ENCODE measurements at regions not wholly inside any gene's neighbourhood (a gene's known extent, or its start where the extent isn't known, plus 50 kb on each side); places are given as distances from the start of the nearest gene placed in this dataset.

DNA sequence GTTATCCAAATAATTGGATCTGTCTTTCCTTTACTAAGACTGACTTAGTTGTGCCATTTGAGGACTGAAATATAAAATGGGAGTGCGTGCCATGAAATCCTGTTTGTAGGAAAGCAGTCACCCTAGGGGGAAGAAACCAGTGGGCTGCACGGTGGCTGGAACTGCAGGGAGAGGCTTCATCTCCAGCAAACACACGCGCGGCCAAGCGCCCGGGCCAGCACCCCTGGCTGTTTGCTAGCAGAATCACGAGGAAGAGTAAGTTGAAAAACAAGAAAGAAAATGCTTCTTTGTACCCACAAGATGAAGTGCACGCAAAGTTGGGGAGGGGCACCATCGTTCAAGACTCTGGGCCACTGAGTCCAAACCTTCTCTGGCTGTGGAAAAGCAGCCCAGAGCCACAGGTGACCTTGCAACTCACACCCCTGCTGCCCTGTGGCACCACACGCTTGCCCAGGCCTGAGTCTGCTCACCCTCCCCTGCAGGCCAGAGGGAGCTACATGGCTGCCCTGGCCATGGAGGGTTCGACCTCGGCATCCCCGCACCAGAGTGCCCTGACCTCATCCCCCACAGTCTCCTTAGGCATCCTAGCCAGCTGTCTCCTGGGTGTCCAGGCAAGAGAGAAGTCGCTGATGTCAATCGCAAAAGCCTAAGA lies 55.2 kb downstream of the IRX2 start:
- Mint-ChIP-seq H3K36me3 (ENCODE audit: low read depth) (no peaks in the 10 kb centered on the region), H3K4me1 (no peaks in the 10 kb centered on the region), H3K27me3 (no peaks in the 10 kb centered on the region), H3K9me3 (peaks cover 8% of the 10 kb centered on the region), H3K4me3 (no peak overlapping the region), H3K27ac (no peak overlapping the region)
- DNase-seq = no peak
- intact Hi-C loops (cut with micrococcal nuclease) = no loop called here

DNA sequence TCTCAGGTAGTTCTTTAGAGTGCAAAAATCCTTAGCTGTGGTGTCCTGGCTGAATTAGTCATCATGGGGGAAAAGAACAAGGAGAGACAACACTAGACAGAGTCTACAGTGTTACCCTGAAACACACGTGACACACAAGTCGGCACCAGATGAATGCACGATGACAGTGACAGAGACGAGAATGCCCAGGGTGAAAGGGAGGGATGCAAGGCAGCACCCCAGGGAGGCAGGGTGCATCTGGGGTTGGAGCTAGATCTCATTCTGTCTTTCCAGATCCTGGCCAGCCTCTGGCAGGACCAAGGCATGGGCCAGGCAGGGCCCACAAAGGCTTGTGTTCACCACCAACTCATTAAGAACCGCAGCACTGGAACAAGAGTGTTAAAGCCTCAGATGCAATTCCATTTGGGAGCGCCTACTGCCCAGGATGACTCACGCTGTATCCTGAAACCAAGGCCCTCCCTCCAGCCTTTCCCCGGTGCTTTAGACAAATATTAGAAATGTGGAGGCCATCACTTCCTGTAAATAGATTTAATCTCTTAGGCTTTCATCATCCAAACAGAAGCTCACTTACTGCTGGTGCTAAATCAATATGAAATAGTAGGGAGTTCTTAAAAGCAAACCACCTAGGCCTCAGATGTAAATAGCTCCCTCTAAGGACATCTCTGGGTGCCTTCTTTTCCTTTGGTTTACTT lies 56.1 kb downstream of the IRX2 start:
- H3K4me3 Mint-ChIP-seq = no peak overlapping the region
- H3K9me3 Mint-ChIP-seq = peaks cover 8% of the 10 kb centered on the region
- H3K36me3 Mint-ChIP-seq (ENCODE audit: low read depth) = no peaks in the 10 kb centered on the region
- H3K27me3 Mint-ChIP-seq = no peaks in the 10 kb centered on the region
- intact Hi-C loops (cut with micrococcal nuclease) = no loop called here
- H3K27ac Mint-ChIP-seq = no peak overlapping the region
- no peaks in the 10 kb centered on the region for H3K4me1 Mint-ChIP-seq
- no peak for DNase-seq

DNA sequence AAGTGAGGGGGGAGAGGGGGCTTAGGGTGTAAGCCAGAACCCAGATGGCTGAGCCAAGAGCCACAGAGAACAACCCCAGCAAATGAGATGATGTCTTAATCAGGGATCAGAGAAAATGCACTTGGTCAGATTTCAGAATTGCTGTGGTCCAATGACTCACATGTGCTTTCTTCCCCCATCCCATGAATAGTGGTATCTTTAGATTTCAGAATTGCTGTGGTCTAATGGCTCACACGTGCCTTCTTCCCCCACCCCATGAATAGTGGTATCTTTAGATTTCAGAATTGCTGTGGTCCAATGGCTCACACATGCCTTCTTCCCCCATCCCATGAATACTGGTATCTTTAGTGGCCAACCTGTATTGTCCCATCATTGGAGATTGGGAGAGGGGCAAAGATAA lies 59.9 kb downstream of the IRX2 start:
- Mint-ChIP-seq H3K4me1 (no peaks in the 10 kb centered on the region), H3K9me3 (peaks cover 8% of the 10 kb centered on the region), H3K27ac (no peak overlapping the region), H3K27me3 (no peaks in the 10 kb centered on the region), H3K4me3 (no peak overlapping the region), H3K36me3 (ENCODE audit: low read depth) (no peaks in the 10 kb centered on the region)
- DNase-seq = no peak
- intact Hi-C loops (cut with micrococcal nuclease) = no loop called here

DNA sequence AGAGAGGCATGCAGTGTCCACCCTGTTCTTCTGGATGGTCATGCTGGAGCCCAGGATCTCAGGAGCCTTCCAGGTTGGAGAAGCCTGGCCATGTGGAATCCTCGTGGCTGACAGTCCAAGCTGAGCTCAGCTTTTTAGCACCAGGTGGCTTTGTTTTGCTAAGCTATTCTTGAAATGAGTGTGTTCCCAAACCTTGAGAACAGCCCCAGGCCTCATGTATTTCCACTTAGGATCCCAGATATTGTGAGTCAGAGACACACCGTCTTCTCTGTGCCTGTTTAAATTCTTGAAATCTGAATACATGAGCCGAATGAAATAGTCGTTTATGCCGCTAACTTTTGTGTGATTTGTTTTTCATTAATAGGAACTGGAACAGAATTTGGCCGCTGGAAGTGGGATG lies 61.2 kb downstream of the IRX2 start:
- no peak for DNase-seq
- no peaks in the 10 kb centered on the region for H3K36me3 Mint-ChIP-seq (ENCODE audit: low read depth)
- no peaks in the 10 kb centered on the region for H3K4me1 Mint-ChIP-seq
- peaks cover 8% of the 10 kb centered on the region for H3K9me3 Mint-ChIP-seq
- H3K27ac Mint-ChIP-seq = no peak overlapping the region
- intact Hi-C loops (cut with micrococcal nuclease) = no loop called here
- H3K27me3 Mint-ChIP-seq = no peaks in the 10 kb centered on the region
- no peak overlapping the region for H3K4me3 Mint-ChIP-seq

- Mint-ChIP-seq H3K4me3 (no peak overlapping the region), H3K36me3 (ENCODE audit: low read depth) (no peaks in the 10 kb centered on the region), H3K4me1 (no peaks in the 10 kb centered on the region), H3K27me3 (no peaks in the 10 kb centered on the region), H3K9me3 (peaks cover 3% of the 10 kb centered on the region), H3K27ac (no peak overlapping the region)
- intact Hi-C loops (cut with micrococcal nuclease) = no loop called here
- DNase-seq = no peak
These were observed 62.9 kb downstream of the IRX2 start for GRCh38 chr5:2688586-2688985.

- Mint-ChIP-seq H3K4me1 (no peaks in the 10 kb centered on the region), H3K4me3 (no peak overlapping the region), H3K36me3 (ENCODE audit: low read depth) (no peaks in the 10 kb centered on the region), H3K27ac (no peak overlapping the region), H3K27me3 (no peaks in the 10 kb centered on the region), H3K9me3 (peaks cover 3% of the 10 kb centered on the region)
- no peak for DNase-seq
- intact Hi-C loops (cut with micrococcal nuclease) = no loop called here
These were observed 63.7 kb downstream of the IRX2 start for GRCh38 chr5:2687746-2688145.

GRCh38 chr5:2686321-2687124 lies 65.0 kb downstream of the IRX2 start:
- no peak overlapping the region for H3K4me3 Mint-ChIP-seq
- H3K36me3 Mint-ChIP-seq (ENCODE audit: low read depth) = no peaks in the 10 kb centered on the region
- no peaks in the 10 kb centered on the region for H3K4me1 Mint-ChIP-seq
- H3K27me3 Mint-ChIP-seq = no peaks in the 10 kb centered on the region
- intact Hi-C loops (cut with micrococcal nuclease) = no loop called here
- H3K27ac Mint-ChIP-seq = no peak overlapping the region
- H3K9me3 Mint-ChIP-seq = no peaks in the 10 kb centered on the region
- DNase-seq = no peak

DNA sequence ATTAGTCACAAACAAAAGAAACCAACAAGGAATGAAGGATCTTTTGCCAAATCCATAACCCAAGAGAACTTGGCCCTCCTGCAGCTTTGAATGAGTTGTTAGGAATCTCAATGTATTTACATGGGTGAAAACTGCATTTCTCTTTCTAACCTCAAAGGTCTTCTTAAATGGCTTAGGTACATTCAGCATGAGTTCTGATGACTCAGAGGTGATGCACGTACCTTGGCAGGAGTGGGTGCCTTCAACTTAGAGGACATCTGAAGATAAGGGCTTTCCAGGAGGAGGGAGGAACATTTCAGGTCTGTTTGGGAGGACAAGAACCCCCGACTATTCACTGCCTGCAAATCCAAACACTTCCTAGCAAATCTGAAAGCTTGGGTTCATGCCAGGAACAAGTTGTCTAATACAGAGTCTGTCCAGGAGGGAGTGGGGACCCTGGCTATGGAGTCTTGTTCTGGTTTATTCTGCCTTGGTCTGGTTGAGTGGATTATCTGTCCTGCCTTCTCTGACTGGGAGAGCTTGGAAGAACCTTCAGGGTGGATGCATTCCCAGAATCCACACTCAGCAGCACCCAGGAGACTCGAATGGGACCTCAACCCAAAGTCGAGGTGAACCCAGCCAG lies 65.7 kb downstream of the IRX2 start:
- Mint-ChIP-seq H3K27ac (no peak overlapping the region), H3K4me1 (no peaks in the 10 kb centered on the region), H3K36me3 (ENCODE audit: low read depth) (no peaks in the 10 kb centered on the region), H3K27me3 (no peaks in the 10 kb centered on the region), H3K9me3 (no peaks in the 10 kb centered on the region), H3K4me3 (no peak overlapping the region)
- no peak for DNase-seq
- intact Hi-C loops (cut with micrococcal nuclease) = no loop called here

DNA sequence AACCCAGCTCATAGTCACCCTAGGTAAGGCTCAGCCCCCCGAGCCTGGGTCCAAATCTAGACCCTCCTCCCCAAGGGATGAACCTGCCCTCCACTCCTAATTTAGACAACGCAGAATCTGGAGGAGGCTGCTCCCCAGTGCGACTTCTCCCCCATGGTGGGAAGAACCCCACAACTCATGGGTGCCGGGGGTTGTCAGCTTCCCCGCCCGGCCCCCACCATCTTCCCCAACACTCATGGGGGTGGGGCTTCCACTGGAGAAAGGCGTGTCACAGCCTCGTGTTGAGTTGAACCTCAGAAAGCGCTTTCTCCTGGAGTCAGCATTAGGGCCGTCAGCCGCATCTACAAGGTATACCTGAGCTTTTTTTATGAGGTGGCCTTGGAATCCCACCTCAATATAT lies 66.9 kb downstream of the IRX2 start:
- no peaks in the 10 kb centered on the region for H3K4me1 Mint-ChIP-seq
- DNase-seq = no peak
- H3K4me3 Mint-ChIP-seq = no peak overlapping the region
- intact Hi-C loops (cut with micrococcal nuclease) = no loop called here
- no peaks in the 10 kb centered on the region for H3K36me3 Mint-ChIP-seq (ENCODE audit: low read depth)
- no peaks in the 10 kb centered on the region for H3K9me3 Mint-ChIP-seq
- H3K27ac Mint-ChIP-seq = no peak overlapping the region
- H3K27me3 Mint-ChIP-seq = no peaks in the 10 kb centered on the region

- Mint-ChIP-seq H3K27me3 (no peaks in the 10 kb centered on the region), H3K4me3 (no peak overlapping the region), H3K4me1 (no peaks in the 10 kb centered on the region), H3K9me3 (no peaks in the 10 kb centered on the region), H3K27ac (no peak overlapping the region), H3K36me3 (ENCODE audit: low read depth) (no peaks in the 10 kb centered on the region)
- no peak for DNase-seq
- intact Hi-C loops (cut with micrococcal nuclease) = no loop called here
These were observed 67.8 kb downstream of the IRX2 start for GRCh38 chr5:2683720-2684119.

DNA sequence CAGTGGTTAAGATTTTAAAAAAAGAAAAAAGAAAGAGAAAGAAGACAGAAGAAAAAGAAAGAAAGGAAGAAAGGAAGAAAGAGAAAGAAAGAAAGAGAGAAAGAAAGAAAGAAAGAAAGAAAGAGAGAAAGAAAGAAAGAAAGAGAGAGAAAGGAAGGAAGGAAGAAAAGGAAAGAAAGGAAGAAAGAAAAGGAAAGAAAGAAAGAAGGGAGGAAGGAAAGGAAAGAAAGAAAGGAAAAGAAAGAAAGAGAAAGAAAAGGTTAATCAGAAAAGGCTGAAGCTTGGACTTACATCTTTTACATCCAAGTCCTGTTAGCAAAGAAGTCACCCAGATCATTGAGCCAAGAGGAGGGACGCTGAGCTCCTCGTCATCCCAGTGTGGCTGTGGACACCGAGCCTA lies 70.0 kb downstream of the IRX2 start:
- H3K27ac Mint-ChIP-seq = no peak overlapping the region
- H3K27me3 Mint-ChIP-seq = no peaks in the 10 kb centered on the region
- intact Hi-C loops (cut with micrococcal nuclease) = no loop called here
- DNase-seq = no peak
- H3K9me3 Mint-ChIP-seq = no peaks in the 10 kb centered on the region
- H3K36me3 Mint-ChIP-seq (ENCODE audit: low read depth) = no peaks in the 10 kb centered on the region
- no peaks in the 10 kb centered on the region for H3K4me1 Mint-ChIP-seq
- H3K4me3 Mint-ChIP-seq = no peak overlapping the region

DNA sequence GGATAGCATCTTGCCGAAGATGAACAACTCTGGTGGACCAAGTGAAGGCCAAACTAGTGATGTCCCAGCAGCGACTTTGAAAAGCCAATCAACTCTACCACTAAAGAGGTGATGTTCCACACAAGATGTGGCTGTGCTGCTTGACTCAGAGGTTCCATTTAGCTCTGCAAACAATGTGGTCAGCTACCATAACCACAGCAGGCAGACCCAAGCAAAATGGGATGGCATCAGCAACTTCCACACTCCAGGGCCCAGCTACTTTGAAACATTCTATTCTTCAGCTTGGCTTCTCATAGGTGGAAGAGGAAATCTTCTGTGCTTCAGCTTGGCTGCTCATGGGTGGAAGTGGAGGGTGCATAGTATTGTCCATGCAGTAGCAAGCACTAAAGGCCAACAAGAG lies 70.5 kb downstream of the IRX2 start:
- DNase-seq = no peak
- H3K4me1 Mint-ChIP-seq = no peaks in the 10 kb centered on the region
- intact Hi-C loops (cut with micrococcal nuclease) = no loop called here
- no peak overlapping the region for H3K4me3 Mint-ChIP-seq
- no peak overlapping the region for H3K27ac Mint-ChIP-seq
- H3K27me3 Mint-ChIP-seq = no peaks in the 10 kb centered on the region
- H3K36me3 Mint-ChIP-seq (ENCODE audit: low read depth) = no peaks in the 10 kb centered on the region
- H3K9me3 Mint-ChIP-seq = no peaks in the 10 kb centered on the region

DNA sequence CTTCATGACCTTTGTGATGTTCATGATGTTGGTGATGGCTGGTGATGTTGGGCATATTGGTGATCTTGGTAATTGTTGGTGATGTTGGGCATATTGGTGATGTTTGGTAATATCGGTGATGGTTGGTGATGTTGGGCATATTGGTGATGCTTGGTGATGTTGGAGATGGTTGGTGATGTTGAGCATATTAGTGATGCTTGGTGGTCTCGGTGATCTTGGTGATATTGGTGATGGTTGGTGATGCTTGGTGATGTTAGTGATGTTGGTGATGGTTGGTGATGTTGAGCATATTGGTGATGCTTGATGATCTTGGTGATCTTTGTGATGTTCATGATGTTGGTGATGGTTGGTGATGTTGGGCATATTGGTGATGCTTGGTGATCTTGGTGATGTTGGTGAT lies 73.8 kb downstream of the IRX2 start:
- Mint-ChIP-seq H3K9me3 (no peaks in the 10 kb centered on the region), H3K36me3 (ENCODE audit: low read depth) (no peaks in the 10 kb centered on the region), H3K27ac (no peak overlapping the region), H3K4me1 (no peaks in the 10 kb centered on the region), H3K27me3 (no peaks in the 10 kb centered on the region), H3K4me3 (no peak overlapping the region)
- intact Hi-C loops (cut with micrococcal nuclease) = no loop called here
- DNase-seq = no peak

DNA sequence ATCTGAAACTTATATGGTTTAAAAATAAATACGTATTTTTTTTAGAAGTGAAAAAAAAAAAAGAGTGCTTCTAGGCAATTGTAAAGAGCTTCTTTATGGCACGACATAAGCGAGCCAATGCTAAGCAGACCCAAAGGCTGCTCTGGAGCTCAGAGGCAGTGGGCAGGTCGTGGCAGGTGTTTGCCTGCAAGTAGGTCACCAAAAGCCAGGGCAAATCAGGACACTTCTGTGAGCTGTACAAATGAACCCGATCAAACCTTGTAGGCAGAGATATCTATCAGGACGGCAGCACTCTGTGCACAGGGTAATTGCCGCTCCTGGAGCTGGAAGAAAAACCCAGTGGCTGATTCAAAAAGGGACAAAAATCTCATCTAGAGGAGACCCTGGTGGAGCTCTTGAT lies 75.9 kb downstream of the IRX2 start:
- Mint-ChIP-seq H3K4me3 (no peak overlapping the region), H3K27ac (no peak overlapping the region), H3K9me3 (no peaks in the 10 kb centered on the region), H3K36me3 (ENCODE audit: low read depth) (no peaks in the 10 kb centered on the region), H3K4me1 (no peaks in the 10 kb centered on the region), H3K27me3 (no peaks in the 10 kb centered on the region)
- intact Hi-C loops (cut with micrococcal nuclease) = no loop called here
- no peak for DNase-seq

Data from activated CD4-positive, alpha-beta T cell treated with anti-CD3 and anti-CD28 coated beads, Interleukin-2, amount 10 ng/mL, durations not matched to agents 24 days and 14 days (primary cell).